Activated CD4-positive, alpha-beta T cell treated with anti-CD3 and anti-CD28 coated beads for 4 hours (primary cell): ENCODE measurements at regions not wholly inside any gene's neighbourhood (a gene's known extent, or its start where the extent isn't known, plus 50 kb on each side); places are given as distances from the start of the nearest gene placed in this dataset.
A peak's percentile ranks its signal among the peaks of the same experiment; 100 is the strongest.
"Not testable (repeated sequence)": the region's sequence is repeated elsewhere in the genome, so short reads cannot be mapped to it uniquely, and the experiment has no call there.

Source experiments
- DNase-seq, 2 donors: peaks; one replicate each; pipeline ENCODE4 v3.0.0-alpha.2; 2020

GRCh38 chr15:30470601-30471365, 56.7 kb upstream of the GOLGA8R start:
- DNase-seq = peak; percentile 44 to 50

GRCh38 chr15:30471366-30471749, 57.3 kb upstream of the GOLGA8R start:
- not testable (repeated sequence) for DNase-seq

GRCh38 chr15:30471817-30472551, 57.9 kb upstream of the GOLGA8R start:
- DNase-seq = not testable (repeated sequence)

GRCh38 chr15:30484887-30485286, 67.0 kb upstream of the GOLGA8Q start:
- DNase-seq = not testable (repeated sequence)

DNA sequence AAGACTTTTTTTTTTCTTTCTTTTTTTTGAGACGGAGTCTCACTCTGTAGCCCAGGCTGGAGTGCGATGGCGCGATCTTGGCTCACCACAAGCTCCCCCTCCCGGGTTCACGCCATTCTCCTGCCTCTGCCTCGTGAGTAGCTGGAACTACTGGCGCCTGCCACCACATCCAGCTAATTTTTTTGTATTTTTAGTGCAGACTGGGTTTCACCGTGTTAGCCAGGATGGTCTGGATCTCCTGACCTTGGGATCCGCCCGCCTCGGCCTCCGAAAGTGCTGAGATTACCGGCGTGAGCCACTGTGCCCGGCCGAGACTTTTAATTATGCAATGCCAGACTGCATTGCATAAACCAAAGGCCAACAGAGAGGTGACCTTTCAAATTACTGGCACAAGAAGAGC, 62.6 kb upstream of the GOLGA8Q start:
- not testable (repeated sequence) for DNase-seq

DNA sequence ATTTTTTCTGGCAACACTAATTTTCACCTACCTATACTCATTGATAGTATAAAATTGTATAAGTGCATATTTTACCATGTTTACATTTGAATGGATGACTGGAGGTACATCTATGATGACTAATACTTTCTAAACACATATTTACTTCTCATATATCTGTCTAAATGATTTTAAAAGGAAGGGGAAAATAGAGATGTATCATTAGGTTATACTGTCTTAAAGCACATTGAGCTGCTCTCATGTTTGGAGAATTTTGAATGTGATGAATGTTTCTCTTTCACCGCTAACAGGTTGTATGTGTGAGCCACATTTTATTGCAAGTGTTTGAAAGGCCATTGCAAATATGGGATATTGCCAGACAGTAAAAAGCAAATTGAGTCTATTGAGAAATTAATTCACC, 61.5 kb upstream of the GOLGA8Q start:
- DNase-seq = not testable (repeated sequence)

DNA sequence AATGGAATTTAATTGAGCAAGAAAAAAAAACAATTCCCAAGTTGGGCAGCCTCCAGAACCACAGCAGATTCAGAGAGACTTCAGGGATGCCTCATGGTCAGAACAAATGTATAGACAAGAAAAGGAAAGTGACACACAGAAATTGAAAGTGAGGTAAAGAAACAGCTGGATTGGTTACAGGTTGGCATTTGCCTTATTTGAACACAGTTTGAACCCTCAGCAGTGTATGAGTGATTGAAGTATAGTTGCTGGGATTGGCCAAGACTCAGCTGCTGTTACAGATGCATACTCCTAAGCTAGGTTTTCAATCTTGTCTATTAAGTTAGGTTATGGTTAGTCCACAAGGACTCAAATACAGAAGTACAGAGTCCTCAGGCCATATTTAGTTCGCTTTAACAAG, 57.9 kb upstream of the GOLGA8Q start:
- DNase-seq = not testable (repeated sequence)

- not testable (repeated sequence) for DNase-seq
Observed at GRCh38 chr15:30497275-30497674, 54.6 kb upstream of the GOLGA8Q start.

DNA sequence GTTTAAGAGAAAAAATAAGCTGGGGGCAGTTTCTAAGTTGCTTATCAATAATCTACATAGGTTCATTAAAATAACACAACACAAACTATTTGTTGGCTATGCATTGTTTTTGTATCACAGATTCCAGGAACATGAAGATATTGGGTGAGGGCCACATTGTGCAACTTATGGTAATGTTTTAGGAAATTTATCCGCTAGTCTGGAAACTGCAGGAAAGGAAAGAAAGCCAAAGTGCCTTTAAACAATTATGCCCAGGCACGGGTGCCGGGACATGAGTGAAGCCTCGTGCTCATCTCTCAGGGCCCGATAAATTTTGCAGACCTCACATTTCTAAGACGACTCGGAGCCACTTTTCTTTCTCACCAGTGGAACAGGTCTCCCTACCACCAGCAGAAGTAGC, 52.6 kb upstream of the GOLGA8Q start:
- DNase-seq = not testable (repeated sequence)

DNA sequence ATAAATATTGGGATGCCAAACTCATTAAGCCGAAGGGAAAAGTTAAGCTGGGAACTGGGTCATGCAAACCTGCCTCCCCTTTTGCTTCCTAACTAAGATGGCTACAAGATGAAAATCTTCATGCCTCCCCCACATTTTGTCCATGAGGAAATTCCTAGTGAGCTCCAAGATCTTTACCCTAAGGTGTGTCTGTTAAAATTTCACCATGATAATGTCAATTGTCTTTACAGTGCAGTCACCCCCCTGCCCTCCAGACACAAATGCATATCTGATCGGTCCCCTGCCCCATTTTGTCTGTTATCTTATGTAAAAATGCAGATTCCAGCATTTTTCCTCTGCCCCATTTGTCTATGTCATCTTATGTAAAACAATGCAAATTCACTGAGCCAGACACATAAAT, 51.3 kb upstream of the GOLGA8Q start:
- not testable (repeated sequence) for DNase-seq
